Mesendoderm (in vitro differentiated cells): ENCODE measurements at regions not wholly inside any gene's neighbourhood (a gene's known extent, or its start where the extent isn't known, plus 50 kb on each side); places are given as distances from the start of the nearest gene placed in this dataset.

ENCODE experiments used
- DNase-seq: peaks from one replicate; pipeline ENCODE4 v3.0.0; 2013
- H2AK5ac ChIP-seq: 2 replicates; pipeline ENCODE4 v1.6.1; 2013; ENCODE audit warnings: low read length, inconsistent platforms
- H2BK120ac ChIP-seq: 2 replicates; pipeline ENCODE4 v1.6.1; 2013; ENCODE audit warnings: low read depth, mild to moderate bottlenecking, low read length, moderate library complexity, mixed read lengths
- H2BK15ac ChIP-seq: replicated peaks from 2 replicates; pipeline ENCODE4 v1.6.1; 2013; ENCODE audit warnings: low read depth, mild to moderate bottlenecking, moderate library complexity
- H2BK5ac ChIP-seq: 2 replicates; pipeline ENCODE4 v1.6.1; 2013; ENCODE audit warnings: low read length, inconsistent platforms
- H3K18ac ChIP-seq: 2 replicates; pipeline ENCODE4 v1.6.1; 2013; ENCODE audit warnings: mild to moderate bottlenecking, low read length, mixed read lengths
- H3K23ac ChIP-seq: one replicate; pipeline ENCODE4 v1.6.1; 2013; ENCODE audit warnings: low read length
- H3K27ac ChIP-seq: 2 replicates; pipeline ENCODE4 v1.5.1; 2013; ENCODE audit warnings: low read depth, mild to moderate bottlenecking, inconsistent platforms, low read length, moderate library complexity
- H3K27me3 ChIP-seq: 2 replicates; pipeline ENCODE4 v1.6.1; 2013; ENCODE audit warnings: low read length, control low read depth, mild to moderate bottlenecking, inconsistent platforms; ENCODE audit not compliant: insufficient read depth, poor library complexity
- H3K36me3 ChIP-seq: 2 replicates; pipeline ENCODE4 v1.6.1; 2013; ENCODE audit warnings: low read length, inconsistent platforms; ENCODE audit not compliant: control insufficient read depth, insufficient read depth
- H3K4ac ChIP-seq: one replicate; pipeline ENCODE4 v1.6.1; 2013; ENCODE audit warnings: low read depth, mild to moderate bottlenecking, low read length, moderate library complexity
- H3K4me1 ChIP-seq: 2 replicates; pipeline ENCODE4 v1.6.1; 2013; ENCODE audit warnings: low read depth, low read length, inconsistent platforms; ENCODE audit not compliant: control insufficient read depth
- H3K4me2 ChIP-seq: 2 replicates; pipeline ENCODE4 v1.6.1; 2013; ENCODE audit warnings: low read length
- H3K4me3 ChIP-seq: 2 replicates; pipeline ENCODE4 v1.5.1; 2013; ENCODE audit warnings: mild to moderate bottlenecking, low read length
- H3K56ac ChIP-seq: one replicate; pipeline ENCODE4 v1.6.1; 2013; ENCODE audit warnings: low read length
- H3K79me1 ChIP-seq: 2 replicates; pipeline ENCODE4 v1.6.1; 2013; ENCODE audit warnings: low read length, inconsistent platforms
- H3K79me2 ChIP-seq: 2 replicates; pipeline ENCODE4 v1.6.1; 2013; ENCODE audit warnings: mild to moderate bottlenecking, low read length; ENCODE audit not compliant: control insufficient read depth, insufficient read depth
- H3K9ac ChIP-seq: 2 replicates; pipeline ENCODE4 v1.6.1; 2013; ENCODE audit warnings: low read length, inconsistent platforms
- H4K5ac ChIP-seq: one replicate; pipeline ENCODE4 v1.6.1; 2013; ENCODE audit warnings: low read length
- H4K8ac ChIP-seq: one replicate; pipeline ENCODE4 v1.6.1; 2013; ENCODE audit warnings: low read depth, mild to moderate bottlenecking, control low read depth, low read length, moderate library complexity
- WGBS: extraction: QIAGEN DNeasy Blood & Tissue Kit; methylation state at CpG from one replicate; pipeline ENCODE4 v1.1.7; 2013; ENCODE audit warnings: low lambda C conversion rate, missing lambda C conversion rate; ENCODE audit not compliant: insufficient coverage; ENCODE audit errors: extremely low coverage; 5-methylcytosine and 5-hydroxymethylcytosine counted together

GRCh38 chr6:126640921-126641320 is 301.0 kb downstream of the CENPW start:
- no peak overlapping the region for H2AK5ac ChIP-seq

GRCh38 chr6:126641641-126642040 is 301.7 kb downstream of the CENPW start:
- no peaks in the 10 kb centered on the region for H3K79me2 ChIP-seq

More at GRCh38 chr6:126640921-126641320, 301.0 kb downstream of the CENPW start:
- no peak overlapping the region for H2BK15ac ChIP-seq
- no peaks in the 10 kb centered on the region for H3K27me3 ChIP-seq
- H3K4me3 ChIP-seq = no peak overlapping the region
- no peak overlapping the region for H2BK120ac ChIP-seq
- no peak overlapping the region for H3K9ac ChIP-seq
- H4K5ac ChIP-seq = no peak overlapping the region
- H3K79me1 ChIP-seq = no peaks in the 10 kb centered on the region
- no peak overlapping the region for H3K4ac ChIP-seq
- H3K18ac ChIP-seq = no peak overlapping the region
- no peak overlapping the region for H4K8ac ChIP-seq
- H3K27ac ChIP-seq = no peak overlapping the region
- H3K4me2 ChIP-seq = no peak overlapping the region
- H3K36me3 ChIP-seq = no peaks in the 10 kb centered on the region
- peaks cover 3% of the 10 kb centered on the region for H3K4me1 ChIP-seq
- H3K56ac ChIP-seq = no peak overlapping the region
- no peak overlapping the region for H2BK5ac ChIP-seq
- H3K23ac ChIP-seq = no peak overlapping the region
- no peak for DNase-seq
- H3K79me2 ChIP-seq = no peaks in the 10 kb centered on the region

GRCh38 chr6:126643352-126643751 is 303.4 kb downstream of the CENPW start:
- Histone ChIP-seq H3K79me2 (no peaks in the 10 kb centered on the region), H3K9ac (no peak overlapping the region), H2BK120ac (no peak overlapping the region), H2BK5ac (no peak overlapping the region), H3K4me3 (no peak overlapping the region), H3K23ac (no peak overlapping the region), H2AK5ac (no peak overlapping the region), H4K5ac (no peak overlapping the region), H3K36me3 (no peaks in the 10 kb centered on the region), H3K4me2 (no peak overlapping the region), H2BK15ac (no peak overlapping the region), H3K4ac (no peak overlapping the region), H4K8ac (no peak overlapping the region), H3K27ac (no peak overlapping the region), H3K56ac (no peak overlapping the region), H3K27me3 (no peaks in the 10 kb centered on the region), H3K18ac (no peak overlapping the region), H3K4me1 (peaks cover 3% of the 10 kb centered on the region), H3K79me1 (no peaks in the 10 kb centered on the region)
- WGBS = no CpG with 5 or more reads among the region's 33 CpGs
- DNase-seq = no peak

More at GRCh38 chr6:126641641-126642040, 301.7 kb downstream of the CENPW start:
- WGBS = no CpG with 5 or more reads among the region's 1 CpG
- H2BK5ac ChIP-seq = no peak overlapping the region
- no peak for DNase-seq
- no peak overlapping the region for H3K18ac ChIP-seq
- no peaks in the 10 kb centered on the region for H3K27me3 ChIP-seq
- H4K5ac ChIP-seq = no peak overlapping the region
- no peak overlapping the region for H3K9ac ChIP-seq
- peaks cover 3% of the 10 kb centered on the region for H3K4me1 ChIP-seq
- H3K56ac ChIP-seq = no peak overlapping the region
- no peak overlapping the region for H2BK120ac ChIP-seq
- H4K8ac ChIP-seq = no peak overlapping the region
- H3K4ac ChIP-seq = no peak overlapping the region
- no peak overlapping the region for H3K23ac ChIP-seq
- no peaks in the 10 kb centered on the region for H3K36me3 ChIP-seq
- no peak overlapping the region for H3K4me2 ChIP-seq
- H3K79me1 ChIP-seq = no peaks in the 10 kb centered on the region
- no peak overlapping the region for H3K4me3 ChIP-seq
- H3K27ac ChIP-seq = no peak overlapping the region
- H2BK15ac ChIP-seq = no peak overlapping the region
- no peak overlapping the region for H2AK5ac ChIP-seq

GRCh38 chr6:126650931-126651330 is 311.0 kb downstream of the CENPW start:
- Histone ChIP-seq H3K79me2 (no peaks in the 10 kb centered on the region), H3K79me1 (no peaks in the 10 kb centered on the region), H3K18ac (no peak overlapping the region), H2BK15ac (no peak overlapping the region), H2AK5ac (no peak overlapping the region), H3K4me3 (no peak overlapping the region), H3K4ac (no peak overlapping the region), H3K4me2 (no peak overlapping the region), H3K27ac (no peak overlapping the region), H3K27me3 (no peaks in the 10 kb centered on the region), H3K36me3 (no peaks in the 10 kb centered on the region), H3K4me1 (no peaks in the 10 kb centered on the region), H3K56ac (no peak overlapping the region), H4K5ac (no peak overlapping the region), H2BK120ac (no peak overlapping the region), H4K8ac (no peak overlapping the region), H3K9ac (no peak overlapping the region), H2BK5ac (no peak overlapping the region), H3K23ac (no peak overlapping the region)
- WGBS = no CpG with 5 or more reads among the region's 2 CpGs
- no peak for DNase-seq

- no peaks in the 10 kb centered on the region for H3K27me3 ChIP-seq
- no peak overlapping the region for H3K23ac ChIP-seq
- H3K79me1 ChIP-seq = no peaks in the 10 kb centered on the region
- no peak overlapping the region for H3K18ac ChIP-seq
- H3K4ac ChIP-seq = no peak overlapping the region
- no peak overlapping the region for H2BK120ac ChIP-seq
- H3K9ac ChIP-seq = no peak overlapping the region
- H4K8ac ChIP-seq = no peak overlapping the region
- no peaks in the 10 kb centered on the region for H3K4me1 ChIP-seq
- H3K4me2 ChIP-seq = no peak overlapping the region
- H3K27ac ChIP-seq = no peak overlapping the region
- H3K4me3 ChIP-seq = no peak overlapping the region
- H3K56ac ChIP-seq = no peak overlapping the region
- no peaks in the 10 kb centered on the region for H3K36me3 ChIP-seq
- no CpG with 5 or more reads among the region's 3 CpGs for WGBS
- H3K79me2 ChIP-seq = no peaks in the 10 kb centered on the region
- no peak overlapping the region for H2BK15ac ChIP-seq
- H2BK5ac ChIP-seq = no peak overlapping the region
- no peak overlapping the region for H2AK5ac ChIP-seq
- H4K5ac ChIP-seq = no peak overlapping the region
- DNase-seq = peak; percentile 57
Observed at GRCh38 chr6:126657561-126658175, 317.8 kb downstream of the CENPW start.

GRCh38 chr6:126660376-126660775 is 320.5 kb downstream of the CENPW start:
- no peak overlapping the region for H2BK120ac ChIP-seq
- H3K79me1 ChIP-seq = no peaks in the 10 kb centered on the region
- WGBS = no CpG with 5 or more reads among the region's 1 CpG
- no peak overlapping the region for H3K4me2 ChIP-seq
- H3K4me3 ChIP-seq = no peak overlapping the region
- H3K18ac ChIP-seq = no peak overlapping the region
- no peak for DNase-seq
- H3K36me3 ChIP-seq = no peaks in the 10 kb centered on the region
- H4K5ac ChIP-seq = no peak overlapping the region
- H3K4ac ChIP-seq = no peak overlapping the region
- no peaks in the 10 kb centered on the region for H3K79me2 ChIP-seq
- H3K9ac ChIP-seq = no peak overlapping the region
- H2BK15ac ChIP-seq = no peak overlapping the region
- no peak overlapping the region for H3K27ac ChIP-seq
- no peak overlapping the region for H3K56ac ChIP-seq
- H3K23ac ChIP-seq = no peak overlapping the region
- no peak overlapping the region for H2AK5ac ChIP-seq
- no peaks in the 10 kb centered on the region for H3K4me1 ChIP-seq
- no peaks in the 10 kb centered on the region for H3K27me3 ChIP-seq
- H2BK5ac ChIP-seq = no peak overlapping the region
- no peak overlapping the region for H4K8ac ChIP-seq
